ENCODE measurements at regions not wholly inside any gene's neighbourhood (a gene's known extent, or its start where the extent isn't known, plus 50 kb on each side); places are given as distances from the start of the nearest gene placed in this dataset.

GRCh38 chr4:53674903-53675302 lies 83.6 kb upstream of the LNX1 start:
- H3K4me3 ChIP-seq (ENCODE audit: low read depth, low read length), result no peak overlapping the region
- DNase-seq (ENCODE audit: low read depth), result no peak
- TF ChIP-seq CTCF (IDR thresholded peaks at IDR 0.05; ENCODE audit: low read depth, low read length, missing control alignments), result no peak

DNA sequence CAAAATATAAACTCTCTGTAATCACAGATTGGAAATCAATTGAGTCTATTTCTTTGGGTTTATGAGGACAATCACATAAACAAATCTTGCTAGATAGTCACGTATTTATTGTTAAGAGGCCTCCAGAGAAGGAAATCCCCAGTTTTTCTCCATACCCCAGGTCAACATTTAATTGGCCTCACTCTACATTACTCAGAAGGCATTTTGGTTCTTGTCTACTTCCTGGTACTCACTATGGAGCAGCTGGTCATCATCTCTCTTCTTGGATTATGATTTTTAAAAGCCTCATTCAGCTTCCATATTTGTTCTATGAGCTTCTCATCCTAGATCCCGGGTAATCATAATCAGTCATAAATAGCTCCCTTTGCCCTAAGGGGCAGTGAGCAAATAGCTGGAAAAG lies 81.6 kb upstream of the LNX1 start:
- no peak for DNase-seq (ENCODE audit: low read depth)
- TF ChIP-seq CTCF (IDR thresholded peaks at IDR 0.05; ENCODE audit: low read depth, low read length, missing control alignments), result no peak
- H3K4me3 ChIP-seq (ENCODE audit: low read depth, low read length), result no peak overlapping the region

DNA sequence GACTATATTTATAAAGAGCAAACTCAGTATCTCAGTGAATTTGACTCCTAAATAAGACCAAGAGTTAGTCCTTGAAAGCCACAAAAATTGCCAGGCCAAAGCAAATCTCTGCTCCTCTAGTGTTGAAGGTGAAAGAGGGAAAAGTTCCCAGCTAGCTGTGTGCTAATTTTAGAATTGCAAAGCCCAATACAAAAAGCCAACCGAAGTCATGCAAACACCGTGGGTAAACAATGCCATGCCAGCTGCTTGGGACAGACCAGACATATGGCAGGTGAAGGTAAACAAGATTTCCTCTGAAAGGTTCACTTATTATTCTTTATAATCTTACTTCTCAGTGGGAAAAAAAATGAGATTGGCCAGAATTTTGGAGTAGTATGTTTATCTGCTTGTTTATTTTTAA lies 80.5 kb upstream of the LNX1 start:
- TF ChIP-seq CTCF (IDR thresholded peaks at IDR 0.05; ENCODE audit: low read depth, low read length, missing control alignments), result no peak
- no peak for DNase-seq (ENCODE audit: low read depth)

DNA sequence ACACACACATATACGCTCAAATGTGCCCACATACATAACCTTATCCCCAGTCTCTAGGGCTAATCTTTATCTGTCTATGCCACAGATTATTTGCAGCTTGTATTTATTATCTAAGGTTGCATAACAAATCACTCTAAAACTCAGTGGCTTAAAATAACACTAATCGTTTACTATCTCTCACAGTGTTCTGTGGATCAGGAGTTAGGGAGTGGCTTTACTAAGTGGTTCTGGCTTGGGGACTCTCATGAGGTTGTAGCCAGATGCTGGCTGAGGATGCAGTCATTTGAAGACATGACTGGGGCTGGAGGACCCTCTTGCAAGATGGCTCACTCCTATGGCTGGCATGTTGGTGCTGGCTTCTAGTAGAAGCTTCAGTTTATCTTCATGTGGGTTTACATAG lies 68.5 kb upstream of the LNX1 start:
- TF ChIP-seq CTCF (IDR thresholded peaks at IDR 0.05; ENCODE audit: low read depth, low read length, missing control alignments), result no peak
- no peak for DNase-seq (ENCODE audit: low read depth)
- H3K4me3 ChIP-seq (ENCODE audit: low read depth, low read length), result no peak overlapping the region

More for the DNA sequence above, 80.5 kb upstream of the LNX1 start:
- H3K4me3 ChIP-seq (ENCODE audit: low read depth, low read length), result no peak overlapping the region

DNA sequence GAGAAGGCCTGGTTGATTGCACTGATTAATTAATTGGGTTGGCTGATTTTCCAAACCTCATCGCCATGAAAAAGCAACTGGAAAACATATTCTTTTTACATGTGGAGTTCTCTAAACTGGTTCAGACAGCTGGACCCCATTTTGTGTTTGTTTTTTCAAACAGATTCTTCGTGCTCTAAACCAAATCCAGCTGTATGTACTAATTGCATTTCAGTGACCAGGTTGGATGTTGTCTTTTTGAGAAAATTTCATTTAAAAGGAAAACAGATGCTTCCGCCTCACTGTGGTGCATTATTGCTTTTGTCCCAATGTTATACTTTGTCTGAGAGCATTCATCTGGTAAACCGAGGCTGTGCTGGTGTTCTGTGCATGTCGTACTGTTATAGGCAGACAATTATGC lies 67.8 kb upstream of the LNX1 start:
- no peak for DNase-seq (ENCODE audit: low read depth)
- TF ChIP-seq CTCF (IDR thresholded peaks at IDR 0.05; ENCODE audit: low read depth, low read length, missing control alignments), result no peak
- no peak overlapping the region for H3K4me3 ChIP-seq (ENCODE audit: low read depth, low read length)

DNA sequence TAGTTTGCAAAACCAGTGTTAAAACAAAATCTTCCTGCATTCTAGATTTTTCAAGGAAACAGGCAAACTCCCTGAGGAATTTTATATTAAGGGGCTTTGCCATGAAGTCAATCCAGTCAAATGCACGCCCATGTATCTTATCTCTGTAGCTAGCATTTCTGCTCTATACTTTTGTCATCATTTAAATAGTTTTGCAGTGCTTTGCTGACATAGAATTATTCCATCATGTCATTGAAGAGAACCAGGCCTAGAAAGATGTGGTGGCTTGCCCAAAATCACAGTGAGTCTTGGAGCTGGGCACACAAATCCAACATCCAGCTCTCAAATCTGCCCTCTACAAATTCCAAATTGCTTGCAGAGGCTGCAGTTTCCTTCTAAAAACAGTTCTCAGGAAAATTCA lies 66.7 kb upstream of the LNX1 start:
- no peak for DNase-seq (ENCODE audit: low read depth)
- TF ChIP-seq CTCF (IDR thresholded peaks at IDR 0.05; ENCODE audit: low read depth, low read length, missing control alignments), result no peak
- H3K4me3 ChIP-seq (ENCODE audit: low read depth, low read length), result no peak overlapping the region

GRCh38 chr4:53656421-53656981 lies 65.2 kb upstream of the LNX1 start:
- no peak overlapping the region for H3K4me3 ChIP-seq (ENCODE audit: low read depth, low read length)
- DNase-seq (ENCODE audit: low read depth), result no peak
- TF ChIP-seq CTCF (IDR thresholded peaks at IDR 0.05; ENCODE audit: low read depth, low read length, missing control alignments), result no peak
